Urinary bladder (tissue), 3 donors: ENCODE measurements at regions not wholly inside any gene's neighbourhood (a gene's known extent, or its start where the extent isn't known, plus 50 kb on each side); places are given as distances from the start of the nearest gene placed in this dataset.
"Not testable (repeated sequence)": the region's sequence is repeated elsewhere in the genome, so short reads cannot be mapped to it uniquely, and the experiment has no call there.

Experiments used
- DNase-seq: peaks from one replicate; pipeline ENCODE4 v3.0.0-alpha.2; 2015; ENCODE audit errors: extremely low spot score
- H3K27ac ChIP-seq: one replicate; pipeline ENCODE4 v1.5.1; 2013; ENCODE audit warnings: low read depth, mild to moderate bottlenecking, moderate library complexity
- H3K36me3 ChIP-seq: one replicate; pipeline ENCODE4 v1.6.1; 2013; ENCODE audit warnings: mild to moderate bottlenecking, moderate library complexity; ENCODE audit not compliant: insufficient read depth
- H3K4me1 ChIP-seq: one replicate; pipeline ENCODE4 v1.6.1; 2013; ENCODE audit warnings: mild to moderate bottlenecking, moderate library complexity; ENCODE audit not compliant: insufficient read depth
- H3K4me3 ChIP-seq: one replicate; pipeline ENCODE4 v1.5.1; 2013; ENCODE audit warnings: low read depth, low read length
- WGBS: extraction: QIAGEN DNeasy Blood & Tissue Kit; methylation state at CpG from one replicate; pipeline ENCODE4 v1.1.7; 2013; 5-methylcytosine and 5-hydroxymethylcytosine counted together
- donor health status: healthy with polysubstance abuse.
- donor health status: healthy.

GRCh38 chr9:34907044-34907443, 51.0 kb upstream of the PHF24 start:
- H3K4me3 ChIP-seq, result no peak overlapping the region
- 70% methylated on average over 2 of the region's 2 CpGs for WGBS
- no peak for DNase-seq
- H3K27ac ChIP-seq, result no peak overlapping the region
- H3K36me3 ChIP-seq, result no peaks in the 10 kb centered on the region
- no peaks in the 10 kb centered on the region for H3K4me1 ChIP-seq

GRCh38 chr9:34899535-34900158, 58.4 kb upstream of the PHF24 start:
- Histone ChIP-seq H3K36me3 (no peaks in the 10 kb centered on the region), H3K27ac (no peak overlapping the region), H3K4me1 (no peaks in the 10 kb centered on the region), H3K4me3 (no peak overlapping the region)
- DNase-seq, result peak; percentile 28
- WGBS, result 25% methylated on average over 7 of the region's 7 CpGs

GRCh38 chr9:34898846-34899245, 59.2 kb upstream of the PHF24 start:
- Histone ChIP-seq H3K36me3 (no peaks in the 10 kb centered on the region), H3K4me3 (no peak overlapping the region), H3K27ac (no peak overlapping the region), H3K4me1 (no peaks in the 10 kb centered on the region)
- DNase-seq, result no peak
- 61% methylated on average over 8 of the region's 8 CpGs for WGBS

- Histone ChIP-seq H3K36me3 (no peaks in the 10 kb centered on the region), H3K4me3 (no peak overlapping the region), H3K27ac (no peak overlapping the region), H3K4me1 (no peaks in the 10 kb centered on the region)
- no peak for DNase-seq
- WGBS, result 34% methylated on average over 2 of the region's 2 CpGs
Measured at GRCh38 chr9:34896112-34896511, 62.0 kb upstream of the PHF24 start.

GRCh38 chr9:34892886-34893285, 65.2 kb upstream of the PHF24 start:
- no peak overlapping the region for H3K27ac ChIP-seq
- DNase-seq, result no peak

GRCh38 chr9:34891386-34891785, 66.7 kb upstream of the PHF24 start:
- DNase-seq, result no peak
- no peak overlapping the region for H3K27ac ChIP-seq
- WGBS, result 94% methylated on average over 1 of the region's 1 CpG
- no peaks in the 10 kb centered on the region for H3K36me3 ChIP-seq
- no peaks in the 10 kb centered on the region for H3K4me1 ChIP-seq
- no peak overlapping the region for H3K4me3 ChIP-seq

More at GRCh38 chr9:34892886-34893285, 65.2 kb upstream of the PHF24 start:
- Histone ChIP-seq H3K4me3 (no peak overlapping the region), H3K4me1 (no peaks in the 10 kb centered on the region), H3K36me3 (no peaks in the 10 kb centered on the region)
- 39% methylated on average over 5 of the region's 5 CpGs for WGBS

GRCh38 chr9:34887841-34888240, 70.2 kb upstream of the PHF24 start:
- no peaks in the 10 kb centered on the region for H3K36me3 ChIP-seq
- no peak overlapping the region for H3K4me3 ChIP-seq
- H3K27ac ChIP-seq, result no peak overlapping the region
- WGBS, result 24% methylated on average over 2 of the region's 2 CpGs
- no peaks in the 10 kb centered on the region for H3K4me1 ChIP-seq
- DNase-seq, result no peak

GRCh38 chr9:34884747-34885189, 73.3 kb upstream of the PHF24 start:
- DNase-seq, result no peak
- H3K36me3 ChIP-seq, result no peaks in the 10 kb centered on the region
- no peak overlapping the region for H3K4me3 ChIP-seq
- no peak overlapping the region for H3K27ac ChIP-seq
- 57% methylated on average over 2 of the region's 2 CpGs for WGBS
- no peaks in the 10 kb centered on the region for H3K4me1 ChIP-seq

- H3K36me3 ChIP-seq, result no peaks in the 10 kb centered on the region
- no peaks in the 10 kb centered on the region for H3K4me1 ChIP-seq
- no peak overlapping the region for H3K4me3 ChIP-seq
- no peak for DNase-seq
- no peak overlapping the region for H3K27ac ChIP-seq
- WGBS, result 80% methylated on average over 3 of the region's 3 CpGs
Measured at GRCh38 chr9:34876096-34876495, 82.0 kb upstream of the PHF24 start.

- WGBS, result 14% methylated on average over 2 of the region's 2 CpGs
- Histone ChIP-seq H3K4me3 (no peak overlapping the region), H3K27ac (no peak overlapping the region), H3K36me3 (no peaks in the 10 kb centered on the region), H3K4me1 (no peaks in the 10 kb centered on the region)
- no peak for DNase-seq
Measured at GRCh38 chr9:34869390-34869789, 88.7 kb upstream of the PHF24 start.

GRCh38 chr9:34866614-34867013, 91.5 kb upstream of the PHF24 start:
- Histone ChIP-seq H3K4me1 (no peaks in the 10 kb centered on the region), H3K4me3 (no peak overlapping the region), H3K36me3 (no peaks in the 10 kb centered on the region), H3K27ac (no peak overlapping the region)
- no peak for DNase-seq

- no peak for DNase-seq
- H3K4me1 ChIP-seq, result no peaks in the 10 kb centered on the region
- H3K4me3 ChIP-seq, result no peak overlapping the region
- 45% methylated on average over 1 of the region's 1 CpG for WGBS
- no peaks in the 10 kb centered on the region for H3K36me3 ChIP-seq
- no peak overlapping the region for H3K27ac ChIP-seq
Measured at GRCh38 chr9:34863426-34863825, 94.7 kb upstream of the PHF24 start.

- no peak overlapping the region for H3K4me3 ChIP-seq
- no peak for DNase-seq
- H3K27ac ChIP-seq, result no peak overlapping the region
- no peaks in the 10 kb centered on the region for H3K4me1 ChIP-seq
- no peaks in the 10 kb centered on the region for H3K36me3 ChIP-seq
Measured at GRCh38 chr9:34862836-34863235, 95.2 kb upstream of the PHF24 start.

GRCh38 chr9:34862043-34862442, 96.0 kb upstream of the PHF24 start:
- no peak overlapping the region for H3K4me3 ChIP-seq
- H3K27ac ChIP-seq, result no peak overlapping the region
- DNase-seq, result no peak
- WGBS, result 31% methylated on average over 4 of the region's 4 CpGs
- no peaks in the 10 kb centered on the region for H3K4me1 ChIP-seq
- no peaks in the 10 kb centered on the region for H3K36me3 ChIP-seq

GRCh38 chr9:34855016-34855415, 103.1 kb upstream of the PHF24 start:
- H3K27ac ChIP-seq, DNase-seq, H3K4me1 ChIP-seq, H3K4me3 ChIP-seq, H3K36me3 ChIP-seq: not testable (repeated sequence)
